Loucy (cell line): ENCODE measurements at regions not wholly inside any gene's neighbourhood (a gene's known extent, or its start where the extent isn't known, plus 50 kb on each side); places are given as distances from the start of the nearest gene placed in this dataset.

ENCODE experiments used
- EZH2phosphoT487 ChIP-seq: fragments of 200-600 bp; IDR thresholded peaks from 2 replicates; pipeline ENCODE4 v1.6.1; 2018; ENCODE audit warnings: antibody characterized with exemption, mild to moderate bottlenecking, moderate library complexity, borderline replicate concordance
- TF ChIP-seq, protein P1 (sequence below): fragments of 200-600 bp; sonication (generic); conservative IDR thresholded peaks from 2 replicates; pipeline ENCODE4 v1.5.1; 2014; ENCODE audit warnings: mild to moderate bottlenecking, antibody characterized with exemption, low read length

DNA sequence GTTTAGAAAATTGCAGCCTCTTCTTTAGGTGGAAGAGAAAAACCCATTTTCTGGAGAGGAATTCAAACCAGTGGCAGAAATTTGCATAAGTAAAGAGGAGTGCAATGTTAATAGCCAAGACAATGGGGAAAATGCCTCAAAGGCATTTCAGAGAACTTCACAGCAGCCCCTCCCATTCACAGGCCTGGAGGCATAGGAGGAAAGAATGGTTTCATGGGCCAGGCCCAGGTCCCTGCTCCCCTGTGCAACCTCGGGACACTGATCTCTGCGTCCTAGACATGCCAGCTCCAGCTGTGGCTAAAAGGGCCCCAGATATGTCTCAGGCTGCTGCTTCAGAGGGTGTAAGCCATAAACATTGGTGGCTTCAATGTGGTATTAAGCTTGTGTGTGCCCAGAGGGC is 161.8 kb upstream of the CENPE start:
- TF ChIP-seq EZH2phosphoT487, result no peak
- TF ChIP-seq, protein P1, sequence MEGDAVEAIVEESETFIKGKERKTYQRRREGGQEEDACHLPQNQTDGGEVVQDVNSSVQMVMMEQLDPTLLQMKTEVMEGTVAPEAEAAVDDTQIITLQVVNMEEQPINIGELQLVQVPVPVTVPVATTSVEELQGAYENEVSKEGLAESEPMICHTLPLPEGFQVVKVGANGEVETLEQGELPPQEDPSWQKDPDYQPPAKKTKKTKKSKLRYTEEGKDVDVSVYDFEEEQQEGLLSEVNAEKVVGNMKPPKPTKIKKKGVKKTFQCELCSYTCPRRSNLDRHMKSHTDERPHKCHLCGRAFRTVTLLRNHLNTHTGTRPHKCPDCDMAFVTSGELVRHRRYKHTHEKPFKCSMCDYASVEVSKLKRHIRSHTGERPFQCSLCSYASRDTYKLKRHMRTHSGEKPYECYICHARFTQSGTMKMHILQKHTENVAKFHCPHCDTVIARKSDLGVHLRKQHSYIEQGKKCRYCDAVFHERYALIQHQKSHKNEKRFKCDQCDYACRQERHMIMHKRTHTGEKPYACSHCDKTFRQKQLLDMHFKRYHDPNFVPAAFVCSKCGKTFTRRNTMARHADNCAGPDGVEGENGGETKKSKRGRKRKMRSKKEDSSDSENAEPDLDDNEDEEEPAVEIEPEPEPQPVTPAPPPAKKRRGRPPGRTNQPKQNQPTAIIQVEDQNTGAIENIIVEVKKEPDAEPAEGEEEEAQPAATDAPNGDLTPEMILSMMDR, result no peak
